ENCODE measurements at regions not wholly inside any gene's neighbourhood (a gene's known extent, or its start where the extent isn't known, plus 50 kb on each side); places are given as distances from the start of the nearest gene placed in this dataset.
"Not testable (repeated sequence)": the region's sequence is repeated elsewhere in the genome, so short reads cannot be mapped to it uniquely, and the experiment has no call there.

GRCh38 chr2:180306346-180306745 lies 299.2 kb upstream of the CWC22 start:
- DNase-seq (ENCODE audit: low spot score) = no peak

GRCh38 chr2:180291552-180292421 lies 284.7 kb upstream of the CWC22 start:
- peak; percentile 55 for DNase-seq (ENCODE audit: low spot score)

- DNase-seq (ENCODE audit: low spot score) = no peak
Observed at GRCh38 chr2:180291060-180291459, 284.0 kb upstream of the CWC22 start.

GRCh38 chr2:180289627-180290026 lies 282.5 kb upstream of the CWC22 start:
- no peak for DNase-seq (ENCODE audit: low spot score)

- no peak for DNase-seq (ENCODE audit: low spot score)
Observed at GRCh38 chr2:180279581-180279980, 272.5 kb upstream of the CWC22 start.

- no peak for DNase-seq (ENCODE audit: low spot score)
Observed at GRCh38 chr2:180276733-180277132, 269.6 kb upstream of the CWC22 start.

- no peak for DNase-seq (ENCODE audit: low spot score)
Observed at GRCh38 chr2:180268006-180268405, 260.9 kb upstream of the CWC22 start.

- DNase-seq (ENCODE audit: low spot score) = no peak
Observed at GRCh38 chr2:180261976-180262375, 254.9 kb upstream of the CWC22 start.

GRCh38 chr2:180258579-180258978 lies 251.5 kb upstream of the CWC22 start:
- no peak for DNase-seq (ENCODE audit: low spot score)

GRCh38 chr2:180258041-180258537 lies 251.0 kb upstream of the CWC22 start:
- DNase-seq (ENCODE audit: low spot score) = no peak

- no peak for DNase-seq (ENCODE audit: low spot score)
Observed at GRCh38 chr2:180257247-180257646, 250.2 kb upstream of the CWC22 start.

- DNase-seq (ENCODE audit: low spot score) = no peak
Observed at GRCh38 chr2:180255981-180256380, 248.9 kb upstream of the CWC22 start.

- DNase-seq (ENCODE audit: low spot score) = no peak
Observed at GRCh38 chr2:180254872-180255271, 247.8 kb upstream of the CWC22 start.

GRCh38 chr2:180247658-180248057 lies 240.6 kb upstream of the CWC22 start:
- no peak for DNase-seq (ENCODE audit: low spot score)

GRCh38 chr2:180246268-180246667 lies 239.2 kb upstream of the CWC22 start:
- no peak for DNase-seq (ENCODE audit: low spot score)

GRCh38 chr2:180240774-180241173 lies 233.7 kb upstream of the CWC22 start:
- no peak for DNase-seq (ENCODE audit: low spot score)

- no peak for DNase-seq (ENCODE audit: low spot score)
Observed at GRCh38 chr2:180238729-180239128, 231.6 kb upstream of the CWC22 start.

GRCh38 chr2:180236061-180236460 lies 229.0 kb upstream of the CWC22 start:
- DNase-seq (ENCODE audit: low spot score) = not testable (repeated sequence)

- DNase-seq (ENCODE audit: low spot score) = not testable (repeated sequence)
Observed at GRCh38 chr2:180235506-180235905, 228.4 kb upstream of the CWC22 start.

- not testable (repeated sequence) for DNase-seq (ENCODE audit: low spot score)
Observed at GRCh38 chr2:180234991-180235390, 227.9 kb upstream of the CWC22 start.

GRCh38 chr2:180231015-180231414 lies 223.9 kb upstream of the CWC22 start:
- DNase-seq (ENCODE audit: low spot score) = no peak

- no peak for DNase-seq (ENCODE audit: low spot score)
Observed at GRCh38 chr2:180227461-180227860, 220.4 kb upstream of the CWC22 start.

- no peak for DNase-seq (ENCODE audit: low spot score)
Observed at GRCh38 chr2:180225118-180225517, 218.0 kb upstream of the CWC22 start.

- DNase-seq (ENCODE audit: low spot score) = peak; percentile 13
Observed at GRCh38 chr2:180222644-180223043, 215.5 kb upstream of the CWC22 start.
